Neural progenitor cell (in vitro differentiated cells): ENCODE measurements at regions not wholly inside any gene's neighbourhood (a gene's known extent, or its start where the extent isn't known, plus 50 kb on each side); places are given as distances from the start of the nearest gene placed in this dataset.

ENCODE experiments used
- CTCF ChIP-seq: fragments of 200-600 bp; sonication (generic); IDR thresholded peaks from 2 replicates; pipeline ENCODE4 v1.5.1; 2017; ENCODE audit warnings: antibody characterized with exemption, mild to moderate bottlenecking
- EZH2 ChIP-seq: fragments of 200-600 bp; sonication (generic); IDR thresholded peaks from 2 replicates; pipeline ENCODE4 v1.6.1; 2017; ENCODE audit warnings: antibody characterized with exemption, mild to moderate bottlenecking, moderate library complexity

DNA sequence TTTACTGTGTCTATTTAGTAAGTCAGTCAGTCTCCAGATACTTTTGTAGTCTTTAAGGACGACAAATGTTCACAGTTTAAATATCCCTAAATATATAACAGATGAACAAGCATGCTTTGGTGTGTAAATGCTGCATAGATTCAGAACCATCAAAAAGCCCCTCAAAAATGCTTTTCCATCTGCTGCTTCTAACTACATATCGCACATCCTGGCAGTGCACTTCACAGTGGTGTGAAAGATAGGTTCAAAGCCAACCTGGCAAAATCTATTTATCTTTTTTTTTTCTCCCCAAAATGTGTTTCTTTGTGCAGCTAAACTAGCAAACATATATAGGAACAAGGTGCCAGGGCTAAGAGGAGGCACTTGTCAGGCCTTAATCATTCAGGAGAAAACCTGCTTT, 753.8 kb downstream of the PLCL1 start:
- TF ChIP-seq EZH2, result no peak
- TF ChIP-seq CTCF, result no peak
